Testis (tissue), 2 donors: ENCODE measurements at regions not wholly inside any gene's neighbourhood (a gene's known extent, or its start where the extent isn't known, plus 50 kb on each side); places are given as distances from the start of the nearest gene placed in this dataset.

ENCODE experiments used
- CTCF ChIP-seq, 3 experiments: fragments of 450-650 bp in 2 of 3; fragments of 200-600 bp in 1 of 3; sonication (generic) in 1 of 3; IDR thresholded peaks; one replicate each; pipeline ENCODE4 v1.5.1; 2016 to 2019; ENCODE audit warnings: antibody characterized with exemption in 3 of 3, mild to moderate bottlenecking in 2 of 3, moderate library complexity in 1 of 3
- POLR2A ChIP-seq: fragments of 450-650 bp; IDR thresholded peaks from one replicate; pipeline ENCODE4 v1.6.1; 2017; ENCODE audit warnings: antibody characterized with exemption, mild to moderate bottlenecking, moderate library complexity

GRCh38 chr6:21665392-21666200 lies 72.0 kb downstream of the SOX4 start:
- no peak for TF ChIP-seq CTCF (IDR thresholded peaks at IDR 0.05)
- no peak for TF ChIP-seq POLR2A
